Sciatic nerve (tissue), 2 donors: ENCODE measurements at regions not wholly inside any gene's neighbourhood (a gene's known extent, or its start where the extent isn't known, plus 50 kb on each side); places are given as distances from the start of the nearest gene placed in this dataset.
"Not testable (repeated sequence)": the region's sequence is repeated elsewhere in the genome, so short reads cannot be mapped to it uniquely, and the experiment has no call there.

Source experiments
- ATAC-seq: fragments of 200-7000 bp; cut with Tn5 transposase; one replicate; pipeline ENCODE4 v1.9.1; 2020; ENCODE audit warnings: mild to moderate bottlenecking, moderate library complexity
- DNase-seq: peaks from one replicate; pipeline ENCODE4 v3.0.0-alpha.2; 2020; ENCODE audit warnings: low spot score
- intact Hi-C: fragments of 100-400 bp; cut with DNase I; formaldehyde crosslinking; loops from one replicate; pipeline ENCODE4 v1.14.2; 2022
- donor health status: DM: no; HTN: no; CAD: no.
- donor health status: DM: no; HTN: no; CAD: no.

- DNase-seq (no peak), ATAC-seq (no peak)
- intact Hi-C loops = no loop called here
Measured at GRCh38 chr2:75294362-75294761, 95.0 kb upstream of the TACR1 start.

- ATAC-seq = no peak
- DNase-seq = no peak
- intact Hi-C loops = no loop called here
Measured at GRCh38 chr2:75292826-75293225, 93.5 kb upstream of the TACR1 start.

- ATAC-seq (no peak), DNase-seq (no peak)
- intact Hi-C loops = no loop called here
Measured at GRCh38 chr2:75290600-75291150, 91.4 kb upstream of the TACR1 start.

- intact Hi-C loops = no loop called here
- DNase-seq (no peak), ATAC-seq (no peak)
Measured at GRCh38 chr2:75289771-75290170, 90.5 kb upstream of the TACR1 start.

GRCh38 chr2:75289178-75289577 lies 89.9 kb upstream of the TACR1 start:
- intact Hi-C loops, DNase-seq, ATAC-seq: not testable (repeated sequence)

GRCh38 chr2:75288760-75289159 lies 89.4 kb upstream of the TACR1 start:
- DNase-seq = no peak
- no peak for ATAC-seq
- intact Hi-C loops = no loop called here

- ATAC-seq = no peak
- intact Hi-C loops = no loop called here
- no peak for DNase-seq
Measured at GRCh38 chr2:75287624-75288316, 88.5 kb upstream of the TACR1 start.

GRCh38 chr2:75284345-75284744 lies 85.0 kb upstream of the TACR1 start:
- DNase-seq = no peak
- intact Hi-C loops = no loop called here

GRCh38 chr2:75278821-75279379 lies 79.6 kb upstream of the TACR1 start:
- ATAC-seq (no peak), DNase-seq (no peak)
- intact Hi-C loops = no loop called here

More at GRCh38 chr2:75284345-75284744, 85.0 kb upstream of the TACR1 start:
- no peak for ATAC-seq

- intact Hi-C loops = no loop called here
- no peak for ATAC-seq
- DNase-seq = no peak
Measured at GRCh38 chr2:75278314-75278713, 79.0 kb upstream of the TACR1 start.

- ATAC-seq (no peak), DNase-seq (no peak)
- intact Hi-C loops = no loop called here
Measured at GRCh38 chr2:75277111-75277510, 77.8 kb upstream of the TACR1 start.

GRCh38 chr2:75276093-75277029 lies 77.0 kb upstream of the TACR1 start:
- no peak for DNase-seq
- intact Hi-C loops = no loop called here
- no peak for ATAC-seq

- intact Hi-C loops = no loop called here
- DNase-seq = no peak
Measured at GRCh38 chr2:75274936-75275335, 75.6 kb upstream of the TACR1 start.

GRCh38 chr2:75268112-75268511 lies 68.8 kb upstream of the TACR1 start:
- no peak for ATAC-seq
- no peak for DNase-seq
- intact Hi-C loops = no loop called here

More at GRCh38 chr2:75274936-75275335, 75.6 kb upstream of the TACR1 start:
- no peak for ATAC-seq

- no peak for DNase-seq
- intact Hi-C loops = no loop called here
- ATAC-seq = no peak
Measured at GRCh38 chr2:75261923-75262322, 62.6 kb upstream of the TACR1 start.

- ATAC-seq (no peak), DNase-seq (no peak)
- intact Hi-C loops = no loop called here
Measured at GRCh38 chr2:75260946-75261345, 61.6 kb upstream of the TACR1 start.

- DNase-seq (no peak), ATAC-seq (no peak)
- intact Hi-C loops = no loop called here
Measured at GRCh38 chr2:75258620-75259019, 59.3 kb upstream of the TACR1 start.

GRCh38 chr2:75256485-75256884 lies 57.2 kb upstream of the TACR1 start:
- intact Hi-C loops = no loop called here
- ATAC-seq = no peak

GRCh38 chr2:75253526-75253925 lies 54.2 kb upstream of the TACR1 start:
- no peak for ATAC-seq
- DNase-seq = no peak
- intact Hi-C loops = no loop called here

More at GRCh38 chr2:75256485-75256884, 57.2 kb upstream of the TACR1 start:
- DNase-seq = no peak

GRCh38 chr2:75251896-75252295 lies 52.6 kb upstream of the TACR1 start:
- DNase-seq = no peak
- no peak for ATAC-seq
- intact Hi-C loops = no loop called here
